Renal cortical epithelial cell (primary cell): ENCODE measurements at regions not wholly inside any gene's neighbourhood (a gene's known extent, or its start where the extent isn't known, plus 50 kb on each side); places are given as distances from the start of the nearest gene placed in this dataset.

Experiments
- DNase-seq: peaks from one replicate; pipeline ENCODE4 v3.0.0-alpha.2; 2011; ENCODE audit warnings: low read depth

- DNase-seq: no peak
Observed at GRCh38 chr3:180534828-180535227, 67.1 kb upstream of the TTC14 start.

GRCh38 chr3:180538493-180538892 is 63.5 kb upstream of the TTC14 start:
- no peak for DNase-seq

- no peak for DNase-seq
Observed at GRCh38 chr3:180543877-180544276, 58.1 kb upstream of the TTC14 start.

GRCh38 chr3:180546863-180547262 is 55.1 kb upstream of the TTC14 start:
- DNase-seq: no peak

- DNase-seq: no peak
Observed at GRCh38 chr3:180548050-180548449, 53.9 kb upstream of the TTC14 start.
